ENCODE measurements at regions not wholly inside any gene's neighbourhood (a gene's known extent, or its start where the extent isn't known, plus 50 kb on each side); places are given as distances from the start of the nearest gene placed in this dataset.
"Not testable (repeated sequence)": the region's sequence is repeated elsewhere in the genome, so short reads cannot be mapped to it uniquely, and the experiment has no call there.

- Histone ChIP-seq H3K27ac (ENCODE audit: low read length) (no peak overlapping the region), H3K36me3 (ENCODE audit: control insufficient read depth, insufficient read depth, low read length) (no peaks in the 10 kb centered on the region), H3K4me3 (ENCODE audit: low read length) (no peak overlapping the region), H3K9me3 (replicated peaks; ENCODE audit: control insufficient read depth, low read depth, low read length) (no peaks in the 10 kb centered on the region), H3K4me1 (ENCODE audit: control insufficient read depth, insufficient read depth, low read length) (no peaks in the 10 kb centered on the region), H3K27me3 (ENCODE audit: control insufficient read depth, insufficient read depth, low read length) (no peaks in the 10 kb centered on the region)
- WGBS (ENCODE audit: insufficient coverage): no CpG with 5 or more reads among the region's 6 CpGs
- no peak for DNase-seq
Observed at GRCh38 chr4:188308142-188308541, 168.9 kb downstream of the TRIML1 start.

- Histone ChIP-seq H3K4me1 (ENCODE audit: control insufficient read depth, insufficient read depth, low read length) (no peaks in the 10 kb centered on the region), H3K27ac (ENCODE audit: low read length) (no peak overlapping the region), H3K27me3 (ENCODE audit: control insufficient read depth, insufficient read depth, low read length) (no peaks in the 10 kb centered on the region), H3K4me3 (ENCODE audit: low read length) (no peak overlapping the region), H3K36me3 (ENCODE audit: control insufficient read depth, insufficient read depth, low read length) (no peaks in the 10 kb centered on the region), H3K9me3 (replicated peaks; ENCODE audit: control insufficient read depth, low read depth, low read length) (no peaks in the 10 kb centered on the region)
- no CpG with 5 or more reads among the region's 2 CpGs for WGBS (ENCODE audit: insufficient coverage)
- peak; percentile 91 for DNase-seq
Observed at GRCh38 chr4:188316391-188316790, 177.2 kb downstream of the TRIML1 start.

GRCh38 chr4:188328966-188329365 lies 189.7 kb downstream of the TRIML1 start:
- H3K27ac ChIP-seq (ENCODE audit: low read length): no peak overlapping the region
- 95% methylated on average over 7 of the region's 7 CpGs for WGBS (ENCODE audit: insufficient coverage)
- no peak overlapping the region for H3K4me3 ChIP-seq (ENCODE audit: low read length)
- no peaks in the 10 kb centered on the region for H3K9me3 ChIP-seq (replicated peaks; ENCODE audit: control insufficient read depth, low read depth, low read length)
- no peaks in the 10 kb centered on the region for H3K36me3 ChIP-seq (ENCODE audit: control insufficient read depth, insufficient read depth, low read length)
- H3K27me3 ChIP-seq (ENCODE audit: control insufficient read depth, insufficient read depth, low read length): no peaks in the 10 kb centered on the region
- DNase-seq: no peak
- H3K4me1 ChIP-seq (ENCODE audit: control insufficient read depth, insufficient read depth, low read length): no peaks in the 10 kb centered on the region

GRCh38 chr4:188329521-188329920 lies 190.3 kb downstream of the TRIML1 start:
- Histone ChIP-seq H3K36me3 (ENCODE audit: control insufficient read depth, insufficient read depth, low read length) (no peaks in the 10 kb centered on the region), H3K4me3 (ENCODE audit: low read length) (no peak overlapping the region), H3K4me1 (ENCODE audit: control insufficient read depth, insufficient read depth, low read length) (no peaks in the 10 kb centered on the region), H3K27me3 (ENCODE audit: control insufficient read depth, insufficient read depth, low read length) (no peaks in the 10 kb centered on the region), H3K9me3 (replicated peaks; ENCODE audit: control insufficient read depth, low read depth, low read length) (no peaks in the 10 kb centered on the region), H3K27ac (ENCODE audit: low read length) (no peak overlapping the region)
- WGBS (ENCODE audit: insufficient coverage): 93% methylated on average over 3 of the region's 4 CpGs
- DNase-seq: no peak

GRCh38 chr4:188332265-188332664 lies 193.0 kb downstream of the TRIML1 start:
- Histone ChIP-seq H3K27me3 (ENCODE audit: control insufficient read depth, insufficient read depth, low read length) (no peaks in the 10 kb centered on the region), H3K36me3 (ENCODE audit: control insufficient read depth, insufficient read depth, low read length) (no peaks in the 10 kb centered on the region), H3K9me3 (replicated peaks; ENCODE audit: control insufficient read depth, low read depth, low read length) (no peaks in the 10 kb centered on the region), H3K4me3 (ENCODE audit: low read length) (no peak overlapping the region), H3K27ac (ENCODE audit: low read length) (peak overlapping the region; percentile 7), H3K4me1 (ENCODE audit: control insufficient read depth, insufficient read depth, low read length) (no peaks in the 10 kb centered on the region)
- DNase-seq: peak; percentile 14
- no CpG with 5 or more reads among the region's 2 CpGs for WGBS (ENCODE audit: insufficient coverage)

GRCh38 chr4:188336891-188337290 lies 197.7 kb downstream of the TRIML1 start:
- H3K27ac ChIP-seq (ENCODE audit: low read length): no peak overlapping the region
- H3K4me3 ChIP-seq (ENCODE audit: low read length): no peak overlapping the region
- no peaks in the 10 kb centered on the region for H3K9me3 ChIP-seq (replicated peaks; ENCODE audit: control insufficient read depth, low read depth, low read length)
- 96% methylated on average over 20 of the region's 23 CpGs for WGBS (ENCODE audit: insufficient coverage)
- no peaks in the 10 kb centered on the region for H3K4me1 ChIP-seq (ENCODE audit: control insufficient read depth, insufficient read depth, low read length)
- no peak for DNase-seq
- H3K27me3 ChIP-seq (ENCODE audit: control insufficient read depth, insufficient read depth, low read length): no peaks in the 10 kb centered on the region
- no peaks in the 10 kb centered on the region for H3K36me3 ChIP-seq (ENCODE audit: control insufficient read depth, insufficient read depth, low read length)

GRCh38 chr4:188341428-188341827 lies 202.2 kb downstream of the TRIML1 start:
- Histone ChIP-seq H3K4me1 (ENCODE audit: control insufficient read depth, insufficient read depth, low read length) (no peaks in the 10 kb centered on the region), H3K4me3 (ENCODE audit: low read length) (no peak overlapping the region), H3K27me3 (ENCODE audit: control insufficient read depth, insufficient read depth, low read length) (no peaks in the 10 kb centered on the region), H3K36me3 (ENCODE audit: control insufficient read depth, insufficient read depth, low read length) (no peaks in the 10 kb centered on the region), H3K27ac (ENCODE audit: low read length) (no peak overlapping the region), H3K9me3 (replicated peaks; ENCODE audit: control insufficient read depth, low read depth, low read length) (no peaks in the 10 kb centered on the region)
- WGBS (ENCODE audit: insufficient coverage): 94% methylated on average over 6 of the region's 7 CpGs
- DNase-seq: no peak

- Histone ChIP-seq H3K27ac (ENCODE audit: low read length) (no peak overlapping the region), H3K4me3 (ENCODE audit: low read length) (no peak overlapping the region), H3K36me3 (ENCODE audit: control insufficient read depth, insufficient read depth, low read length) (no peaks in the 10 kb centered on the region), H3K4me1 (ENCODE audit: control insufficient read depth, insufficient read depth, low read length) (no peaks in the 10 kb centered on the region), H3K27me3 (ENCODE audit: control insufficient read depth, insufficient read depth, low read length) (no peaks in the 10 kb centered on the region), H3K9me3 (replicated peaks; ENCODE audit: control insufficient read depth, low read depth, low read length) (no peaks in the 10 kb centered on the region)
- WGBS (ENCODE audit: insufficient coverage): 67% methylated on average over 6 of the region's 9 CpGs
- DNase-seq: no peak
Observed at GRCh38 chr4:188346171-188346809, 207.0 kb downstream of the TRIML1 start.

- Histone ChIP-seq H3K36me3 (ENCODE audit: control insufficient read depth, insufficient read depth, low read length) (no peaks in the 10 kb centered on the region), H3K4me3 (ENCODE audit: low read length) (no peak overlapping the region), H3K27ac (ENCODE audit: low read length) (no peak overlapping the region), H3K9me3 (replicated peaks; ENCODE audit: control insufficient read depth, low read depth, low read length) (no peaks in the 10 kb centered on the region), H3K27me3 (ENCODE audit: control insufficient read depth, insufficient read depth, low read length) (no peaks in the 10 kb centered on the region), H3K4me1 (ENCODE audit: control insufficient read depth, insufficient read depth, low read length) (no peaks in the 10 kb centered on the region)
- 60% methylated on average over 1 of the region's 4 CpGs for WGBS (ENCODE audit: insufficient coverage)
- no peak for DNase-seq
Observed at GRCh38 chr4:188347339-188347738, 208.1 kb downstream of the TRIML1 start.

GRCh38 chr4:188349569-188349968 lies 210.3 kb downstream of the TRIML1 start:
- not testable (repeated sequence) for H3K4me3 ChIP-seq (ENCODE audit: low read length); H3K36me3 ChIP-seq (ENCODE audit: control insufficient read depth, insufficient read depth, low read length); H3K27ac ChIP-seq (ENCODE audit: low read length); H3K4me1 ChIP-seq (ENCODE audit: control insufficient read depth, insufficient read depth, low read length); DNase-seq; H3K27me3 ChIP-seq (ENCODE audit: control insufficient read depth, insufficient read depth, low read length); H3K9me3 ChIP-seq (replicated peaks; ENCODE audit: control insufficient read depth, low read depth, low read length)
- 85% methylated on average over 10 of the region's 10 CpGs for WGBS (ENCODE audit: insufficient coverage)

- Histone ChIP-seq H3K4me1 (ENCODE audit: control insufficient read depth, insufficient read depth, low read length) (no peaks in the 10 kb centered on the region), H3K27ac (ENCODE audit: low read length) (no peak overlapping the region), H3K27me3 (ENCODE audit: control insufficient read depth, insufficient read depth, low read length) (no peaks in the 10 kb centered on the region), H3K36me3 (ENCODE audit: control insufficient read depth, insufficient read depth, low read length) (no peaks in the 10 kb centered on the region), H3K9me3 (replicated peaks; ENCODE audit: control insufficient read depth, low read depth, low read length) (no peaks in the 10 kb centered on the region), H3K4me3 (ENCODE audit: low read length) (no peak overlapping the region)
- WGBS (ENCODE audit: insufficient coverage): no CpG with 5 or more reads among the region's 1 CpG
- DNase-seq: no peak
Observed at GRCh38 chr4:188363196-188363595, 224.0 kb downstream of the TRIML1 start.
